Spleen (tissue), 11 donors: ENCODE measurements at regions not wholly inside any gene's neighbourhood (a gene's known extent, or its start where the extent isn't known, plus 50 kb on each side); places are given as distances from the start of the nearest gene placed in this dataset.

Experiments used
- DNase-seq: peaks from one replicate; pipeline ENCODE4 v3.0.0-alpha.2; 2020
- H3K27ac ChIP-seq, 8 donors: fragments of 200-600 bp; sonication (generic) in 7 of 8; 1 replicate in 4 of 8; 2 replicates in 4 of 8; pipeline versions ENCODE4 v1.5.0 to v1.8.0; 2016 to 2021; ENCODE audit warnings: inconsistent platforms in 4 of 8, mild to moderate bottlenecking in 4 of 8, moderate library complexity in 1 of 8
- H3K27me3 ChIP-seq, 7 donors: fragments of 200-600 bp; sonication (generic) in 6 of 7; replicated peaks in 1 of 7; 1 replicate in 4 of 7; 2 replicates in 3 of 7; pipeline versions ENCODE4 v1.5.0 to v1.8.0; 2016 to 2021; ENCODE audit warnings: inconsistent platforms in 3 of 7, mild to moderate bottlenecking in 1 of 7
- H3K36me3 ChIP-seq, 6 donors: fragments of 200-600 bp; sonication (generic) in 5 of 6; 1 replicate in 4 of 6; 2 replicates in 2 of 6; pipeline versions ENCODE4 v1.5.0 to v1.8.0; 2016 to 2021; ENCODE audit warnings: inconsistent platforms in 2 of 6
- H3K4me1 ChIP-seq, 6 donors: fragments of 200-600 bp; sonication (generic) in 5 of 6; 1 replicate in 3 of 6; 2 replicates in 3 of 6; pipeline versions ENCODE4 v1.5.0 to v1.8.0; 2016 to 2021; ENCODE audit warnings: inconsistent platforms in 3 of 6
- H3K4me3 ChIP-seq, 8 donors: fragments of 200-600 bp; sonication (generic) in 7 of 8; 1 replicate in 4 of 8; 2 replicates in 4 of 8; pipeline versions ENCODE4 v1.5.0 to v1.8.0; 2016 to 2021; ENCODE audit warnings: inconsistent platforms in 4 of 8, mild to moderate bottlenecking in 4 of 8, moderate library complexity in 2 of 8
- H3K9me3 ChIP-seq, 8 donors: fragments of 200-600 bp; sonication (generic) in 7 of 8; 1 replicate in 4 of 8; 2 replicates in 4 of 8; pipeline versions ENCODE4 v1.5.0 to v1.8.0; 2016 to 2021; ENCODE audit warnings: inconsistent platforms in 4 of 8
- CTCF ChIP-seq, 11 experiments: fragments of 200-600 bp in 7 of 11; fragments of 450-650 bp in 4 of 11; sonication (generic) in 4 of 11; IDR thresholded peaks in 8 of 11; conservative IDR thresholded peaks in 3 of 11; 1 replicate in 7 of 11; 2 replicates in 4 of 11; pipeline versions ENCODE4 v1.4.0 to v1.8.0; 2016 to 2021; ENCODE audit warnings: antibody characterized with exemption in 11 of 11, inconsistent platforms in 4 of 11, mild to moderate bottlenecking in 1 of 11
- POLR2A ChIP-seq, 3 donors: fragments of 450-650 bp; IDR thresholded peaks; one replicate each; pipeline ENCODE4 v1.5.1; 2017; ENCODE audit warnings: antibody characterized with exemption in 3 of 3, mild to moderate bottlenecking in 1 of 3
- POLR2AphosphoS5 ChIP-seq, 3 donors: sonication (generic); formaldehyde crosslinking; IDR thresholded peaks; one replicate each; pipeline ENCODE4 v1.5.1; 2017; ENCODE audit warnings: antibody characterized with exemption in 3 of 3
- WGBS, 5 donors: extraction: QIAGEN DNeasy Blood & Tissue Kit in 3 of 5; methylation state at CpG; one replicate each; pipeline versions ENCODE4 v1.1.5 to v1.1.7; 2013 to 2018; 5-methylcytosine and 5-hydroxymethylcytosine counted together
- intact Hi-C: fragments of 100-400 bp; cut with DNase I; formaldehyde crosslinking; loops from one replicate; pipeline ENCODE4 v1.15.0; 2023; ENCODE audit warnings: low total_unique reads
- donor health status: healthy with polysubstance abuse.
- donor health status: DM: no; HTN: no; CAD: no; lungs with moderate emphysema.
- donor health status: DM: no; HTN: no; CAD: no.
- donor health status: Bipolar disorder and iron deficiency.
- donor health status: healthy.
- donor health status: DM: no; HTN: no; CAD: no.
- donor health status: DM: yes; HTN: yes; CAD: no.

DNA sequence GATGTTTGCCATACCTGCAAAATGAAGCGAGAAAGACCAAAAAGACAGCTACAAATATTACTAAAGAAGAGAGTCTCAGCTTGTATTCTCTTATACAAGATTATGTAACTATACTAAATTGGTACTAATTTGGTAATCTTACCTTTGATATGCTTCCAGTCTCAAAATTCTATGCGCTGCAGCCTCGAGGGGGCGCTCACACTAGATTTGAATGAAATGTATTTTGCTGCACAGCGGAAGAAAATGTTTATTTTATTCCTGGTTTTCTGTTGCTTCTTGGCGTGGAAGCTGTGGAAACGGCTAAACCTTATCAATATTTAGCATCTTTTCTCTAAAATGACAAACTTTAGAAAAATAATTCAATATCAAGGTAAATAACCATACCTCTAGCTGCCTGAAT is 267.0 kb upstream of the NUDT12 start:
- H3K27ac ChIP-seq: no peak overlapping the region
- intact Hi-C loops: no loop called here
- H3K9me3 ChIP-seq: peaks cover 0 to 4% (median 0%) of the 10 kb centered on the region in 8 donors
- no peaks in the 10 kb centered on the region for H3K36me3 ChIP-seq
- H3K4me3 ChIP-seq: no peak overlapping the region
- DNase-seq: no peak
- 65 to 72% (median 68%) methylated on average over 7 of the region's 7 CpGs for WGBS, 5 donors
- H3K4me1 ChIP-seq: no peaks in the 10 kb centered on the region
- H3K27me3 ChIP-seq: no peaks in the 10 kb centered on the region
- no peak for TF ChIP-seq POLR2A (IDR thresholded peaks at IDR 0.05)
- TF ChIP-seq CTCF (IDR thresholded peaks at IDR 0.05 in 8 of 11, conservative IDR thresholded peaks at IDR 0.05 in 3 of 11): no peak
- TF ChIP-seq POLR2AphosphoS5 (IDR thresholded peaks at IDR 0.05): no peak

DNA sequence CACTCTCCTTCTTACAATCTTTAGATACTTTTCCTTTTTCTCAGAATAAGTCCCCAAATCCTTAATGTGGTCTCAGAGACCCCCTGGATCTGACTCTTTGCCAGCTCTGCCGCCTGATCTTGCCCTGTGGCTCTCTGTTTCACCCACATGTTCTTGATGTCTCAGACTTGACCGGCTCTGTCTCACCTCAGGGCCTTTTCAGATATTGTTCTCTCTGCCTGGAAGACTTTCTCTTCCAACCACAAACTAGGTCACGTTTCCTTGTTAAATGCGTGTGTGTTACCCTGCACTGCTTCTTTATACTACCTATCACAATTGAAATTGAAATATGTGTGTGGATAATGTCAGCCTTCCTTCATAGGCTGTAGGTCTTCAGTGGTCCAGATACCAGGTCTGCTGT is 265.4 kb upstream of the NUDT12 start:
- Histone ChIP-seq H3K27me3 (no peaks in the 10 kb centered on the region), H3K4me1 (no peaks in the 10 kb centered on the region), H3K9me3 (peaks cover 0 to 4% (median 0%) of the 10 kb centered on the region in 8 donors), H3K36me3 (no peaks in the 10 kb centered on the region), H3K27ac (no peak overlapping the region), H3K4me3 (no peak overlapping the region)
- DNase-seq: no peak
- TF ChIP-seq CTCF (IDR thresholded peaks at IDR 0.05 in 8 of 11, conservative IDR thresholded peaks at IDR 0.05 in 3 of 11) (no peak), POLR2AphosphoS5 (IDR thresholded peaks at IDR 0.05) (no peak), POLR2A (IDR thresholded peaks at IDR 0.05) (no peak)
- WGBS, 5 donors: 86 to 95% (median 89%) methylated on average over 4 of the region's 4 CpGs
- intact Hi-C loops: no loop called here

DNA sequence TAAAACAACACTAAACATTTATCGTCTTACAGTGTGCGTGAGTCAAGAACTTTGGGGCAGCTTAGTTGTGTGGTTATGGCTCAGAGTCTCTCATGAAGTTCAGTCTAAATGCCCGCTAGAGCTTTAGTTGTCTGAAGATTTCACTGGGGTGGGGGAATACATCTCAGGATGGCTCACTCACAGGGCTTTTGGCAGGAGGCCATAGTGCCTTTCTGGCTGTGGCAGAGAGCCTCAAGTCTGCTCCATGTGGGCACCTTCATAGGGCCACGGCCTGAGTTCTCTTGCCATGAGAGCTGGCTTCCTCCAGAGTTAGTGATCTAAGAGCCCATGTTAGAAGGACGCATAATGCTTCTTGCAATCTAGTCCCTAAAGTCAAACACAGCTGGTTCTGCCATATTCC is 258.8 kb upstream of the NUDT12 start:
- Histone ChIP-seq H3K9me3 (no peaks in the 10 kb centered on the region), H3K27me3 (no peaks in the 10 kb centered on the region), H3K4me3 (no peak overlapping the region), H3K36me3 (no peaks in the 10 kb centered on the region), H3K4me1 (no peaks in the 10 kb centered on the region), H3K27ac (no peak overlapping the region)
- 84 to 91% (median 89%) methylated on average over 5 of the region's 5 CpGs for WGBS, 5 donors
- intact Hi-C loops: no loop called here
- DNase-seq: no peak
- TF ChIP-seq POLR2AphosphoS5 (IDR thresholded peaks at IDR 0.05) (no peak), POLR2A (IDR thresholded peaks at IDR 0.05) (no peak), CTCF (IDR thresholded peaks at IDR 0.05 in 8 of 11, conservative IDR thresholded peaks at IDR 0.05 in 3 of 11) (no peak)

GRCh38 chr5:103808464-103809106 is 246.0 kb upstream of the NUDT12 start:
- Histone ChIP-seq H3K36me3 (no peaks in the 10 kb centered on the region), H3K4me3 (no peak overlapping the region), H3K27ac (no peak overlapping the region), H3K4me1 (no peaks in the 10 kb centered on the region), H3K9me3 (no peaks in the 10 kb centered on the region), H3K27me3 (no peaks in the 10 kb centered on the region)
- WGBS, 5 donors: 44 to 52% (median 44%) methylated on average over 3 of the region's 3 CpGs
- no peak for DNase-seq
- intact Hi-C loops: no loop called here
- TF ChIP-seq POLR2A (IDR thresholded peaks at IDR 0.05) (no peak), CTCF (IDR thresholded peaks at IDR 0.05 in 8 of 11, conservative IDR thresholded peaks at IDR 0.05 in 3 of 11) (peak in 5 of 11 experiments; percentile 29 to 43 (median 40))
